PFSK-1 (cell line): ENCODE measurements at regions not wholly inside any gene's neighbourhood (a gene's known extent, or its start where the extent isn't known, plus 50 kb on each side); places are given as distances from the start of the nearest gene placed in this dataset.

Experiments used
- SIN3A ChIP-seq: IDR thresholded peaks from 2 replicates; pipeline ENCODE4 v1.6.1; 2012; ENCODE audit warnings: mild to moderate bottlenecking, low read length, moderate library complexity, borderline replicate concordance; ENCODE audit not compliant: insufficient read depth
- TF ChIP-seq, protein P1 (sequence below), 2 experiments: IDR thresholded peaks; 2 replicates each; pipeline versions ENCODE4 v1.6.1 to v1.8.0; 2011 to 2012; ENCODE audit warnings: low read depth in 2 of 2, low read length in 2 of 2, control low read depth in 1 of 2, inconsistent platforms in 1 of 2, mild to moderate bottlenecking in 1 of 2, moderate library complexity in 1 of 2; ENCODE audit not compliant: insufficient read depth in 1 of 2

DNA sequence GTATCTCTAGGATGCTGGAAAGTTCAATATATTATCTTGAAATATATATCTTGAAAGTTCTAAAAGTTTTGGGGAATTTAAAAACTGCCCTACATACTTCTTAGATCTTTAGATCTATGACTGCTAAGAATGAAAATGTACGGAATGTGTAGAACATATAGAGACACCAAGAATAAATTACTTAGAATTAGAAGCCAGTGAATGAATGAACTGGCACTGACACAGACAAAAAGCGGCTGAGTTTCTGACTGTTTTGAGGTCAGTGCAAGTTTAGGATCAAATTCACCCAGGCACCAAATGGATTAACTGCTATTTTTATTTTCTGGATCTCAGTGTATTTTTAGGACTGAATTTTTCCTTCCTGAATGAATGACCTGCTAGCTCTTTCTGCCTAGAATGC lies 411.2 kb downstream of the KCTD12 start:
- TF ChIP-seq SIN3A: no peak
- TF ChIP-seq, protein P1, sequence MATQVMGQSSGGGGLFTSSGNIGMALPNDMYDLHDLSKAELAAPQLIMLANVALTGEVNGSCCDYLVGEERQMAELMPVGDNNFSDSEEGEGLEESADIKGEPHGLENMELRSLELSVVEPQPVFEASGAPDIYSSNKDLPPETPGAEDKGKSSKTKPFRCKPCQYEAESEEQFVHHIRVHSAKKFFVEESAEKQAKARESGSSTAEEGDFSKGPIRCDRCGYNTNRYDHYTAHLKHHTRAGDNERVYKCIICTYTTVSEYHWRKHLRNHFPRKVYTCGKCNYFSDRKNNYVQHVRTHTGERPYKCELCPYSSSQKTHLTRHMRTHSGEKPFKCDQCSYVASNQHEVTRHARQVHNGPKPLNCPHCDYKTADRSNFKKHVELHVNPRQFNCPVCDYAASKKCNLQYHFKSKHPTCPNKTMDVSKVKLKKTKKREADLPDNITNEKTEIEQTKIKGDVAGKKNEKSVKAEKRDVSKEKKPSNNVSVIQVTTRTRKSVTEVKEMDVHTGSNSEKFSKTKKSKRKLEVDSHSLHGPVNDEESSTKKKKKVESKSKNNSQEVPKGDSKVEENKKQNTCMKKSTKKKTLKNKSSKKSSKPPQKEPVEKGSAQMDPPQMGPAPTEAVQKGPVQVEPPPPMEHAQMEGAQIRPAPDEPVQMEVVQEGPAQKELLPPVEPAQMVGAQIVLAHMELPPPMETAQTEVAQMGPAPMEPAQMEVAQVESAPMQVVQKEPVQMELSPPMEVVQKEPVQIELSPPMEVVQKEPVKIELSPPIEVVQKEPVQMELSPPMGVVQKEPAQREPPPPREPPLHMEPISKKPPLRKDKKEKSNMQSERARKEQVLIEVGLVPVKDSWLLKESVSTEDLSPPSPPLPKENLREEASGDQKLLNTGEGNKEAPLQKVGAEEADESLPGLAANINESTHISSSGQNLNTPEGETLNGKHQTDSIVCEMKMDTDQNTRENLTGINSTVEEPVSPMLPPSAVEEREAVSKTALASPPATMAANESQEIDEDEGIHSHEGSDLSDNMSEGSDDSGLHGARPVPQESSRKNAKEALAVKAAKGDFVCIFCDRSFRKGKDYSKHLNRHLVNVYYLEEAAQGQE (IDR thresholded peaks at IDR 0.05; ENCODE audit: insufficient read depth in 1 of 2, low read depth in 2 of 2, low read length in 2 of 2): no peak
